Erythroblast (primary cell): ENCODE measurements at regions not wholly inside any gene's neighbourhood (a gene's known extent, or its start where the extent isn't known, plus 50 kb on each side); places are given as distances from the start of the nearest gene placed in this dataset.

Source experiments
- GATA1 ChIP-seq: IDR thresholded peaks from 2 replicates; pipeline ENCODE4 v1.6.1; 2011; ENCODE audit warnings: low read depth, mild to moderate bottlenecking, control low read depth, low read length, moderate library complexity
- POLR2A ChIP-seq: IDR thresholded peaks from 2 replicates; pipeline ENCODE4 v1.6.1; 2011; ENCODE audit warnings: mild to moderate bottlenecking, low read length

DNA sequence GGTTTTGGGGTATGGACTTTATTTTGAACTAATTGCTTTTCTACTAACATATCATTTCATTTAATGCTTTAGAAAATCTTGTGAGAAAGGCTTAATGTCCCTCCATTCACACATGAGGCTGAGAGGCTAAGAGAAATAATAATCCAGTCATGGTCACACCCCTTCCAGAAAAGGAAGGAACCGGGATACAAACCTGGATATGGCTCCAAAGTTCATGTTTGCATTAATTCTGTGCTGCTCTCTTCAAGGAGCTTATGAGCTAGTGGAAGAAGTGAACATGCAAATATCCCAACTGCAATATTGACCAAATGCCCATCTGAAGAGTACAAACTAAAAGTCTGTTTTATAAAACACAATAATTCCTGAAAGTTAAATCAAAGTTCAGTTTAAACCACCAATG lies 732.1 kb upstream of the RIOK2 start:
- no peak for TF ChIP-seq POLR2A
- no peak for TF ChIP-seq GATA1
